IMR-90 (cell line): ENCODE measurements at regions not wholly inside any gene's neighbourhood (a gene's known extent, or its start where the extent isn't known, plus 50 kb on each side); places are given as distances from the start of the nearest gene placed in this dataset.

Source experiments
- ATAC-seq: fragments of 200-7000 bp; cut with Tn5 transposase; 2 replicates; pipeline ENCODE4 v1.9.1; 2020; ENCODE audit warnings: low read depth, mild to moderate bottlenecking, moderate library complexity
- BruUV-seq: library from RNA; stranded (reverse); fragments of 400-500 nt; replicated peaks from 2 replicates; lab custom pipeline; 2021; lab: Mats Ljungman, UMichigan
- CTCF ChIA-PET: fragments of 300-600 bp; formaldehyde crosslinking; extraction: SDS; loops from one replicate; lab custom pipeline; 2021; ENCODE audit warnings: antibody characterized with exemption; lab: Yijun Ruan, JAX
- POLR2A ChIA-PET: fragments of 300-600 bp; sonication (Branson Sonifier 250); formaldehyde crosslinking; loops from one replicate; lab custom pipeline; 2022; ENCODE audit warnings: antibody characterized with exemption; ENCODE audit not compliant: unreplicated experiment; lab: Charles Lee
- DNase-seq: peaks from one replicate; pipeline ENCODE4 v3.0.0; 2013
- H2AFZ ChIP-seq: replicated peaks from 2 replicates; pipeline ENCODE3; 2013; ENCODE audit warnings: low read length, mild to moderate bottlenecking; ENCODE audit not compliant: poor library complexity
- H2AK5ac ChIP-seq: 2 replicates; pipeline ENCODE4 v1.6.1; 2013; ENCODE audit warnings: low read depth, low read length, inconsistent platforms
- H2AK9ac ChIP-seq: replicated peaks from 2 replicates; pipeline ENCODE3; 2013; ENCODE audit warnings: mild to moderate bottlenecking, low read depth, low read length, moderate library complexity; ENCODE audit not compliant: poor library complexity
- H2BK120ac ChIP-seq: 2 replicates; pipeline ENCODE4 v1.6.1; 2013; ENCODE audit warnings: low read depth, low read length, inconsistent platforms
- H2BK15ac ChIP-seq: 3 replicates; pipeline ENCODE4 v1.6.1; 2013; ENCODE audit warnings: low read depth, low read length, inconsistent platforms
- H2BK20ac ChIP-seq: 2 replicates; pipeline ENCODE4 v1.6.1; 2013; ENCODE audit warnings: low read depth, mild to moderate bottlenecking, inconsistent platforms, low read length, moderate library complexity
- H2BK5ac ChIP-seq: 2 replicates; pipeline ENCODE4 v1.6.1; 2013; ENCODE audit warnings: mild to moderate bottlenecking, low read depth, low read length, inconsistent platforms; ENCODE audit not compliant: poor library complexity, severe bottlenecking
- H3K14ac ChIP-seq: replicated peaks from 2 replicates; pipeline ENCODE4 v1.6.1; 2013; ENCODE audit warnings: low read depth, low read length, inconsistent platforms
- H3K18ac ChIP-seq: 2 replicates; pipeline ENCODE4 v1.6.1; 2013; ENCODE audit warnings: low read depth, low read length, control low read depth
- H3K23ac ChIP-seq: 2 replicates; pipeline ENCODE4 v1.6.1; 2013; ENCODE audit warnings: low read depth, low read length, inconsistent platforms
- H3K27ac ChIP-seq: 2 replicates; pipeline ENCODE4 v1.5.1; 2013; ENCODE audit warnings: mild to moderate bottlenecking, control low read depth, low read length; ENCODE audit not compliant: insufficient read depth
- H3K27me3 ChIP-seq: 2 replicates; pipeline ENCODE4 v1.6.1; 2013; ENCODE audit warnings: low read length; ENCODE audit not compliant: control insufficient read depth, insufficient read depth
- H3K36me3 ChIP-seq: 2 replicates; pipeline ENCODE4 v1.6.1; 2013; ENCODE audit warnings: low read length, mixed read lengths; ENCODE audit not compliant: control insufficient read depth, insufficient read depth
- H3K4ac ChIP-seq: 2 replicates; pipeline ENCODE4 v1.6.1; 2013; ENCODE audit warnings: low read depth, low read length, inconsistent platforms
- H3K4me1 ChIP-seq: 2 replicates; pipeline ENCODE4 v1.6.1; 2013; ENCODE audit warnings: low read length, mixed read lengths; ENCODE audit not compliant: control insufficient read depth, insufficient read depth
- H3K4me2 ChIP-seq: 2 replicates; pipeline ENCODE4 v1.6.1; 2013; ENCODE audit warnings: low read depth, mild to moderate bottlenecking, control low read depth, low read length, moderate library complexity
- H3K4me3 ChIP-seq: 2 replicates; pipeline ENCODE4 v1.5.1; 2013; ENCODE audit warnings: low read depth, mild to moderate bottlenecking, control low read depth, low read length, moderate library complexity; ENCODE audit not compliant: insufficient read depth
- H3K56ac ChIP-seq: 2 replicates; pipeline ENCODE4 v1.6.1; 2013; ENCODE audit warnings: low read length, inconsistent platforms; ENCODE audit not compliant: insufficient read depth; ENCODE audit errors: extremely low read depth
- H3K79me1 ChIP-seq, 2 experiments: 2 replicates each; pipeline ENCODE4 v1.6.1; 2013; ENCODE audit warnings: low read length in 2 of 2, inconsistent platforms in 1 of 2, low read depth in 1 of 2
- H3K9ac ChIP-seq: 2 replicates; pipeline ENCODE4 v1.6.1; 2013; ENCODE audit warnings: low read depth, low read length, control low read depth
- H3K9me1 ChIP-seq: 2 replicates; pipeline ENCODE4 v1.6.1; 2013; ENCODE audit warnings: low read length, inconsistent platforms; ENCODE audit not compliant: insufficient read depth
- H3K9me3 ChIP-seq: 2 replicates; pipeline ENCODE4 v1.6.1; 2013; ENCODE audit warnings: low read length; ENCODE audit not compliant: control insufficient read depth, insufficient read depth
- H4K20me1 ChIP-seq: 2 replicates; pipeline ENCODE4 v1.6.1; 2013; ENCODE audit warnings: low read length, inconsistent platforms; ENCODE audit not compliant: insufficient read depth
- H4K5ac ChIP-seq: 2 replicates; pipeline ENCODE4 v1.6.1; 2013; ENCODE audit warnings: mild to moderate bottlenecking, low read depth, low read length, control low read depth
- H4K8ac ChIP-seq, 2 experiments: 2 replicates each; pipeline ENCODE4 v1.6.1; 2013; ENCODE audit warnings: low read depth in 2 of 2, low read length in 2 of 2, control low read depth in 1 of 2, inconsistent platforms in 1 of 2
- H4K91ac ChIP-seq: 2 replicates; pipeline ENCODE4 v1.6.1; 2013; ENCODE audit warnings: low read depth, low read length, inconsistent platforms; ENCODE audit not compliant: insufficient read depth
- CEBPB ChIP-seq: IDR thresholded peaks from 2 replicates; pipeline ENCODE4 v1.6.1; 2012; ENCODE audit warnings: low read depth, low read length, improper control_type of control experiment
- FOS ChIP-seq: fragments of 150-350 bp; IDR thresholded peaks from 2 replicates; pipeline ENCODE4 v1.6.1; 2016; ENCODE audit warnings: low read depth, low read length
- MAFK ChIP-seq: IDR thresholded peaks from 2 replicates; pipeline ENCODE4 v1.6.1; 2012; ENCODE audit warnings: low read depth, low read length, improper control_type of control experiment
- MAZ ChIP-seq: IDR thresholded peaks from 2 replicates; pipeline ENCODE4 v1.6.1; 2012; ENCODE audit warnings: low read depth, mild to moderate bottlenecking, low read length, improper control_type of control experiment, moderate library complexity, borderline replicate concordance
- NFE2L2 ChIP-seq: fragments of 150-350 bp; IDR thresholded peaks from 2 replicates; pipeline ENCODE4 v1.6.1; 2016; ENCODE audit warnings: low read depth, mild to moderate bottlenecking, low read length
- POLR2A ChIP-seq: IDR thresholded peaks from 2 replicates; pipeline ENCODE4 v1.6.1; 2012; ENCODE audit warnings: mild to moderate bottlenecking, low read depth, low read length
- RAD21 ChIP-seq: IDR thresholded peaks from 2 replicates; pipeline ENCODE4 v1.6.1; 2012; ENCODE audit warnings: low read length, improper control_type of control experiment
- RCOR1 ChIP-seq: IDR thresholded peaks from 2 replicates; pipeline ENCODE4 v1.6.1; 2012; ENCODE audit warnings: mild to moderate bottlenecking, low read length, improper control_type of control experiment; ENCODE audit not compliant: insufficient replicate concordance
- RFX5 ChIP-seq: IDR thresholded peaks from 2 replicates; pipeline ENCODE4 v1.8.0; 2012; ENCODE audit warnings: low read depth, mild to moderate bottlenecking, low read length, moderate library complexity
- WGBS, 2 experiments: methylation state at CpG; one replicate each; pipeline versions ENCODE4 v1.1.5 to v1.1.7; 2013; ENCODE audit warnings: missing lambda C conversion rate in 2 of 2; ENCODE audit not compliant: insufficient read length in 1 of 2; ENCODE audit errors: extremely low coverage in 2 of 2; 5-methylcytosine and 5-hydroxymethylcytosine counted together
- dilution Hi-C: fragments of 300-500 bp; cut with HindIII; formaldehyde crosslinking; loops from one replicate; pipeline ENCODE4 v1.14.3; 2018; ENCODE audit warnings: low sequenced_read_pairs; ENCODE audit not compliant: unreplicated experiment
- in situ Hi-C: fragments of 300-500 bp; cut with MboI; formaldehyde crosslinking; loops from 3 replicates; pipeline ENCODE4 v1.14.3; 2019; ENCODE audit warnings: low sequenced_read_pairs, inconsistent platforms, mixed read lengths
- intact Hi-C: fragments of 100-400 bp; cut with micrococcal nuclease; formaldehyde crosslinking; loops from 2 replicates; pipeline ENCODE4 v1.10.0; 2022
- TF ChIP-seq, protein P1 (sequence below): fragments of 150-350 bp; IDR thresholded peaks from 2 replicates; pipeline ENCODE4 v1.6.1; 2017; ENCODE audit warnings: mild to moderate bottlenecking, antibody characterized with exemption, low read length, low read depth
- TF ChIP-seq, protein P2 (sequence below): conservative IDR thresholded peaks from 2 replicates; pipeline ENCODE4 v1.5.1; 2012; ENCODE audit warnings: mild to moderate bottlenecking, low read depth, low read length, improper control_type of control experiment

DNA sequence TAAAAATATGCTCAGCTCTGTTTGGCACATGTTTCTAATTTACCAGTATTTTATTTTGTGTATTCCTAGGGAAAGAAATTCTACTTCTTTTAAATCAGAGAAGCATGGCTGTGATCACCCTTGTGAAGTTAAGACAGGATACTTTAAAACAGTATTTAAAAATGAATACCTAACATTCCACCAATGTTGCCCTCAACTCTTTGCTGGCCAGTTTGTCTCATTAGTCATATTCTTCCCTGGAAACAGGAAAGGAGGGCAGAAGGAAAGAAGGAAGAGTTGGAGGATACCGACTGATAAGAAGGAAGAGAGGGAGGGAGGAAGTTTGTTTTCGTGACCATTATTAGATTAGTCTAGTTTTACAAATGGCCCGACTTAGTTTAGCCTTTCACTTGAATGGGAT, 137.4 kb downstream of the PLK2 start:
- no CpG with 5 or more reads among the region's 3 CpGs for WGBS, 2 experiments
- H3K14ac ChIP-seq = 0 out of 2 replicates have a peak overlapping the region, but pooled peaks have one; percentile 2
- dilution Hi-C loops = no loop called here
- ChIA-PET POLR2A (no interaction called here), CTCF (interaction anchor here (1.4 kb wide), 1 partner anchor 13 kb away, joined by 3 read pairs; no protein-coding TSS in a partner anchor)
- no peak for TF ChIP-seq MAFK
- TF ChIP-seq, protein P1, sequence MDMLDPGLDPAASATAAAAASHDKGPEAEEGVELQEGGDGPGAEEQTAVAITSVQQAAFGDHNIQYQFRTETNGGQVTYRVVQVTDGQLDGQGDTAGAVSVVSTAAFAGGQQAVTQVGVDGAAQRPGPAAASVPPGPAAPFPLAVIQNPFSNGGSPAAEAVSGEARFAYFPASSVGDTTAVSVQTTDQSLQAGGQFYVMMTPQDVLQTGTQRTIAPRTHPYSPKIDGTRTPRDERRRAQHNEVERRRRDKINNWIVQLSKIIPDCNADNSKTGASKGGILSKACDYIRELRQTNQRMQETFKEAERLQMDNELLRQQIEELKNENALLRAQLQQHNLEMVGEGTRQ = no peak
- TF ChIP-seq, protein P2, sequence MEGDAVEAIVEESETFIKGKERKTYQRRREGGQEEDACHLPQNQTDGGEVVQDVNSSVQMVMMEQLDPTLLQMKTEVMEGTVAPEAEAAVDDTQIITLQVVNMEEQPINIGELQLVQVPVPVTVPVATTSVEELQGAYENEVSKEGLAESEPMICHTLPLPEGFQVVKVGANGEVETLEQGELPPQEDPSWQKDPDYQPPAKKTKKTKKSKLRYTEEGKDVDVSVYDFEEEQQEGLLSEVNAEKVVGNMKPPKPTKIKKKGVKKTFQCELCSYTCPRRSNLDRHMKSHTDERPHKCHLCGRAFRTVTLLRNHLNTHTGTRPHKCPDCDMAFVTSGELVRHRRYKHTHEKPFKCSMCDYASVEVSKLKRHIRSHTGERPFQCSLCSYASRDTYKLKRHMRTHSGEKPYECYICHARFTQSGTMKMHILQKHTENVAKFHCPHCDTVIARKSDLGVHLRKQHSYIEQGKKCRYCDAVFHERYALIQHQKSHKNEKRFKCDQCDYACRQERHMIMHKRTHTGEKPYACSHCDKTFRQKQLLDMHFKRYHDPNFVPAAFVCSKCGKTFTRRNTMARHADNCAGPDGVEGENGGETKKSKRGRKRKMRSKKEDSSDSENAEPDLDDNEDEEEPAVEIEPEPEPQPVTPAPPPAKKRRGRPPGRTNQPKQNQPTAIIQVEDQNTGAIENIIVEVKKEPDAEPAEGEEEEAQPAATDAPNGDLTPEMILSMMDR = no peak
- no peak for TF ChIP-seq NFE2L2
- TF ChIP-seq FOS = no peak
- TF ChIP-seq MAZ = no peak
- TF ChIP-seq RFX5 = no peak
- no peak for TF ChIP-seq CEBPB
- TF ChIP-seq POLR2A = no peak
- TF ChIP-seq RCOR1 = no peak
- TF ChIP-seq RAD21 = no peak
- no peaks in the 10 kb centered on the region for H3K9me3 ChIP-seq
- no peaks in the 10 kb centered on the region for H4K20me1 ChIP-seq
- no peak overlapping the region for H3K4me3 ChIP-seq
- 0 out of 2 replicates have a peak overlapping the region, but pooled peaks have one; percentile 14 for H3K23ac ChIP-seq
- H2BK20ac ChIP-seq = peak overlapping the region; percentile 73
- H2AFZ ChIP-seq = no peak overlapping the region
- H3K27ac ChIP-seq = no peak overlapping the region
- no peak overlapping the region; the same call in 1 of the 2 replicates for H3K18ac ChIP-seq
- peaks cover 6% of the 10 kb centered on the region; the same call in 1 of the 2 replicates for H3K9me1 ChIP-seq
- no peak overlapping the region for H4K5ac ChIP-seq
- DNase-seq (peak; percentile 36), ATAC-seq (peak; percentile 83)
- H3K27me3 ChIP-seq = no peaks in the 10 kb centered on the region
- H4K91ac ChIP-seq = no peak overlapping the region
- no peak overlapping the region for H3K4me2 ChIP-seq
- peak overlapping the region; percentile 58 for H2BK120ac ChIP-seq
- H2BK15ac ChIP-seq = peak overlapping the region; percentile 24; the same call in 1 of the 3 replicates
- no peak overlapping the region for H2AK5ac ChIP-seq
- H3K4ac ChIP-seq = peak overlapping the region; percentile 12; the same call in 1 of the 2 replicates
- H3K79me1 ChIP-seq = no peaks in the 10 kb centered on the region
- H3K9ac ChIP-seq = no peak overlapping the region
- H3K4me1 ChIP-seq = peaks cover 2% of the 10 kb centered on the region; the same call in 1 of the 2 replicates
- in situ Hi-C loops = no loop called here
- no peaks in the 10 kb centered on the region for H3K36me3 ChIP-seq
- no peak overlapping the region for H3K56ac ChIP-seq
- BruUV-seq = no TSS peak
- no peak overlapping the region for H2BK5ac ChIP-seq
- intact Hi-C loops = loop anchor here (5.0 kb wide), 1 partner anchor 135 kb away; no protein-coding TSS in a partner anchor
- peak overlapping the region in 1 of 2 experiments; percentile 55; a peak in 2 of 4 replicates for H4K8ac ChIP-seq
- no peak overlapping the region for H2AK9ac ChIP-seq
